ENCODE measurements at regions not wholly inside any gene's neighbourhood (a gene's known extent, or its start where the extent isn't known, plus 50 kb on each side); places are given as distances from the start of the nearest gene placed in this dataset.

GRCh38 chr1:216805953-216806352 lies 82.7 kb upstream of the ESRRG start:
- no peaks in the 10 kb centered on the region for H3K4me1 Mint-ChIP-seq (ENCODE audit: low read depth)
- intact Hi-C loops (cut with micrococcal nuclease) = no loop called here
- no peak overlapping the region for H3K27ac Mint-ChIP-seq
- peaks cover 3% of the 10 kb centered on the region for H3K9me3 Mint-ChIP-seq
- CTCF ChIA-PET = interaction anchor here (0.6 kb wide), 1 partner anchor 11 kb away, joined by 3 read pairs; no protein-coding TSS in a partner anchor
- no peaks in the 10 kb centered on the region for H3K36me3 Mint-ChIP-seq (ENCODE audit: low read depth)
- no peak for DNase-seq
- no peak overlapping the region for H3K4me3 Mint-ChIP-seq
- no peaks in the 10 kb centered on the region for H3K27me3 Mint-ChIP-seq (ENCODE audit: low read depth)

GRCh38 chr1:216805233-216805632 lies 82.0 kb upstream of the ESRRG start:
- Mint-ChIP-seq H3K4me1 (ENCODE audit: low read depth) (no peaks in the 10 kb centered on the region), H3K4me3 (no peak overlapping the region), H3K27me3 (ENCODE audit: low read depth) (no peaks in the 10 kb centered on the region), H3K36me3 (ENCODE audit: low read depth) (no peaks in the 10 kb centered on the region), H3K9me3 (peaks cover 3% of the 10 kb centered on the region), H3K27ac (no peak overlapping the region)
- intact Hi-C loops (cut with micrococcal nuclease) = no loop called here
- no peak for DNase-seq
- CTCF ChIA-PET = interaction anchor here (0.6 kb wide), 1 partner anchor 11 kb away, joined by 3 read pairs; no protein-coding TSS in a partner anchor

GRCh38 chr1:216804111-216804510 lies 80.9 kb upstream of the ESRRG start:
- Mint-ChIP-seq H3K27ac (no peak overlapping the region), H3K4me1 (ENCODE audit: low read depth) (no peaks in the 10 kb centered on the region), H3K9me3 (peaks cover 3% of the 10 kb centered on the region), H3K27me3 (ENCODE audit: low read depth) (no peaks in the 10 kb centered on the region), H3K36me3 (ENCODE audit: low read depth) (no peaks in the 10 kb centered on the region), H3K4me3 (no peak overlapping the region)
- intact Hi-C loops (cut with micrococcal nuclease) = no loop called here
- CTCF ChIA-PET = no interaction called here
- DNase-seq = no peak

- no peak for DNase-seq
- Mint-ChIP-seq H3K4me1 (ENCODE audit: low read depth) (no peaks in the 10 kb centered on the region), H3K36me3 (ENCODE audit: low read depth) (no peaks in the 10 kb centered on the region), H3K27ac (no peak overlapping the region), H3K9me3 (peaks cover 1% of the 10 kb centered on the region), H3K27me3 (ENCODE audit: low read depth) (no peaks in the 10 kb centered on the region), H3K4me3 (no peak overlapping the region)
- CTCF ChIA-PET = interaction anchor here (0.7 kb wide), 1 partner anchor 11 kb away, joined by 3 read pairs; no protein-coding TSS in a partner anchor
- intact Hi-C loops (cut with micrococcal nuclease) = no loop called here
These were observed 71.4 kb upstream of the ESRRG start for GRCh38 chr1:216794586-216794985.

GRCh38 chr1:216793973-216794372 lies 70.7 kb upstream of the ESRRG start:
- peaks cover 1% of the 10 kb centered on the region for H3K9me3 Mint-ChIP-seq
- DNase-seq = no peak
- no peak overlapping the region for H3K4me3 Mint-ChIP-seq
- CTCF ChIA-PET = no interaction called here
- no peaks in the 10 kb centered on the region for H3K36me3 Mint-ChIP-seq (ENCODE audit: low read depth)
- intact Hi-C loops (cut with micrococcal nuclease) = no loop called here
- H3K4me1 Mint-ChIP-seq (ENCODE audit: low read depth) = no peaks in the 10 kb centered on the region
- no peak overlapping the region for H3K27ac Mint-ChIP-seq
- no peaks in the 10 kb centered on the region for H3K27me3 Mint-ChIP-seq (ENCODE audit: low read depth)

- Mint-ChIP-seq H3K27ac (no peak overlapping the region), H3K4me3 (no peak overlapping the region), H3K9me3 (peaks cover 1% of the 10 kb centered on the region), H3K4me1 (ENCODE audit: low read depth) (no peaks in the 10 kb centered on the region), H3K27me3 (ENCODE audit: low read depth) (no peaks in the 10 kb centered on the region), H3K36me3 (ENCODE audit: low read depth) (no peaks in the 10 kb centered on the region)
- CTCF ChIA-PET = no interaction called here
- no peak for DNase-seq
- intact Hi-C loops (cut with micrococcal nuclease) = no loop called here
These were observed 70.1 kb upstream of the ESRRG start for GRCh38 chr1:216793303-216793702.

- Mint-ChIP-seq H3K4me3 (no peak overlapping the region), H3K4me1 (ENCODE audit: low read depth) (no peaks in the 10 kb centered on the region)
- intact Hi-C loops (cut with micrococcal nuclease) = no loop called here
These were observed 65.4 kb upstream of the ESRRG start for GRCh38 chr1:216788671-216789070.

GRCh38 chr1:216785737-216786136 lies 62.5 kb upstream of the ESRRG start:
- Mint-ChIP-seq H3K27me3 (ENCODE audit: low read depth) (no peaks in the 10 kb centered on the region), H3K4me3 (no peak overlapping the region), H3K36me3 (ENCODE audit: low read depth) (no peaks in the 10 kb centered on the region), H3K27ac (no peak overlapping the region), H3K9me3 (peaks cover 3% of the 10 kb centered on the region), H3K4me1 (ENCODE audit: low read depth) (no peaks in the 10 kb centered on the region)
- no peak for DNase-seq
- CTCF ChIA-PET = no interaction called here
- intact Hi-C loops (cut with micrococcal nuclease) = no loop called here

More at GRCh38 chr1:216788671-216789070, 65.4 kb upstream of the ESRRG start:
- CTCF ChIA-PET = no interaction called here
- Mint-ChIP-seq H3K27ac (no peak overlapping the region), H3K36me3 (ENCODE audit: low read depth) (no peaks in the 10 kb centered on the region), H3K9me3 (peaks cover 3% of the 10 kb centered on the region), H3K27me3 (ENCODE audit: low read depth) (no peaks in the 10 kb centered on the region)
- no peak for DNase-seq

GRCh38 chr1:216785221-216785620 lies 62.0 kb upstream of the ESRRG start:
- Mint-ChIP-seq H3K27me3 (ENCODE audit: low read depth) (no peaks in the 10 kb centered on the region), H3K27ac (no peak overlapping the region), H3K36me3 (ENCODE audit: low read depth) (no peaks in the 10 kb centered on the region), H3K4me1 (ENCODE audit: low read depth) (no peaks in the 10 kb centered on the region), H3K4me3 (no peak overlapping the region), H3K9me3 (peaks cover 3% of the 10 kb centered on the region)
- no peak for DNase-seq
- CTCF ChIA-PET = no interaction called here
- intact Hi-C loops (cut with micrococcal nuclease) = no loop called here

- H3K4me3 Mint-ChIP-seq = no peak overlapping the region
- H3K9me3 Mint-ChIP-seq = peaks cover 2% of the 10 kb centered on the region
- no peaks in the 10 kb centered on the region for H3K27me3 Mint-ChIP-seq (ENCODE audit: low read depth)
- intact Hi-C loops (cut with micrococcal nuclease) = no loop called here
- no peak overlapping the region for H3K27ac Mint-ChIP-seq
- CTCF ChIA-PET = interaction anchor here (0.7 kb wide), 1 partner anchor 248 kb away, joined by 3 read pairs; no protein-coding TSS in a partner anchor
- H3K36me3 Mint-ChIP-seq (ENCODE audit: low read depth) = no peaks in the 10 kb centered on the region
- no peaks in the 10 kb centered on the region for H3K4me1 Mint-ChIP-seq (ENCODE audit: low read depth)
- no peak for DNase-seq
These were observed 56.5 kb upstream of the ESRRG start for GRCh38 chr1:216779686-216780085.

- no peaks in the 10 kb centered on the region for H3K36me3 Mint-ChIP-seq (ENCODE audit: low read depth)
- intact Hi-C loops (cut with micrococcal nuclease) = no loop called here
- no peaks in the 10 kb centered on the region for H3K4me1 Mint-ChIP-seq (ENCODE audit: low read depth)
These were observed 55.5 kb upstream of the ESRRG start for GRCh38 chr1:216778737-216779136.

GRCh38 chr1:216777148-216777547 lies 53.9 kb upstream of the ESRRG start:
- intact Hi-C loops (cut with micrococcal nuclease) = no loop called here
- CTCF ChIA-PET = no interaction called here
- Mint-ChIP-seq H3K9me3 (peaks cover 2% of the 10 kb centered on the region), H3K27ac (no peak overlapping the region), H3K27me3 (ENCODE audit: low read depth) (no peaks in the 10 kb centered on the region), H3K36me3 (ENCODE audit: low read depth) (no peaks in the 10 kb centered on the region), H3K4me3 (no peak overlapping the region), H3K4me1 (ENCODE audit: low read depth) (no peaks in the 10 kb centered on the region)
- no peak for DNase-seq

More at GRCh38 chr1:216778737-216779136, 55.5 kb upstream of the ESRRG start:
- DNase-seq = no peak
- peaks cover 2% of the 10 kb centered on the region for H3K9me3 Mint-ChIP-seq
- no peaks in the 10 kb centered on the region for H3K27me3 Mint-ChIP-seq (ENCODE audit: low read depth)
- no peak overlapping the region for H3K4me3 Mint-ChIP-seq
- H3K27ac Mint-ChIP-seq = no peak overlapping the region
- CTCF ChIA-PET = no interaction called here
